ENCODE measurements at regions not wholly inside any gene's neighbourhood (a gene's known extent, or its start where the extent isn't known, plus 50 kb on each side); places are given as distances from the start of the nearest gene placed in this dataset.
"Not testable (repeated sequence)": the region's sequence is repeated elsewhere in the genome, so short reads cannot be mapped to it uniquely, and the experiment has no call there.

DNA sequence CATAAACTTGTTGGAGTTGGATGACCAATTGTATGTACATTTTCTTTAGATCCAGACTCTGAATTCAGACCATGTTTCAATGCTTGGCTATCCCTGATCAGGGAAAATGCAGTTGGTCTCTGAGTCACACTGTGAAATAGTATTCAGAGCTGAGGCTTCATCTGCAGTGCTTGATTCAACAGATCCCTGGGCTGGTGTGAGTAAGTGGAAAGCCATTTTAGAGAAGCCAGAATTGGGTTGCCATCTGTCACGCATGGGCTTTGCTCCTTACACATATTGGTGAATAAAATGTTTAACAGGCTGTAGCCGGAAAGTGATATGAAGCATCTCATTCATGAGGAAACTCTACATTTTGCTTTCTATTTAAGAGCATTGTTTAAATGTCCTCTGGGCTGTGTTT lies 50.0 kb upstream of the ACYP2 start:
- peak; percentile 61 for DNase-seq

DNA sequence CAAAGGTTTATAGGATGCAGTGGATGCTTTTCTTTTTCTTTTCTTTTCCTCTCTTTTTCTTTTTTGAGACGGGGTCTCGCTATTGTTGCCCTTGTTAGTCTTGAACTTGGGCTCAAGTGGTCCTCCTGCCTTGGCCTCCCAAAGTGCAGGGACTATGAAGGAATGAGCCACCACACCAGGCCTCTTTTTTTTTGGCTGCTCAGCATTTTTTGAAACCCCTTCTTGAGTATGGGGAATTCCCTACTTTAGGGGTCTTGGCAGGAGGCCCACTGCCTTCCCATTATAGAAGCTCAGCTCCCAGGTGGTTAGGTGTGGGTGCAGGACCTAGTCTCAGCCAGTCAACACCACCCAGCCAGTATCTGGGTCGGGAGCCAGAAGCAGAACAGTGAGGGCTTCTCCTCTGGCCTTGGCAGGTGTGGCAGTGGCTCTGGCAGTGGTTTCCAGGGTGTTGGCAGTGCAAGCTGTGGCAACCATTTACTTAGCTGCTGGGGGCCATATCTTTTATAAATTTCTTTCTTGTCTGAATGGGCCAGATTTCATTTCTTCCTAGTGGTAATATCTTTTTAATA lies 51.4 kb upstream of the ACYP2 start:
- DNase-seq = no peak

DNA sequence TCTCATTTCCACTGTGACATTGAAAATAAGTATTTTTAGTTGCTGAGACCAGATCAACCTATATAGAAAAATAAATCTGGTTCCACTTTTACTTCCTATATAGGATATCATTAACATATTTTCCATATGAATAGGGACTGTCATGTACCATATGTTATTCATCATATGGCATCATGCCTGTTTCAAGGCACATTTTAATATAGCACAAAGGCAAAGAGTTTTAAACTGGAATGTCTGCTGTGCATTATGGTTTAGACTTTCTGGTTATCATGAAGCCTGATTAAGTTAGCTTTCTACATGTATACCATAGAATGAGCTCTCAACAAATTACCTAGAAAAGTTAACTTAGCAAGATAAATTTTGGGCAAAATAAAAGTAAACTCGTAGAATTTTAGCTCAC lies 53.0 kb upstream of the ACYP2 start:
- DNase-seq = no peak

DNA sequence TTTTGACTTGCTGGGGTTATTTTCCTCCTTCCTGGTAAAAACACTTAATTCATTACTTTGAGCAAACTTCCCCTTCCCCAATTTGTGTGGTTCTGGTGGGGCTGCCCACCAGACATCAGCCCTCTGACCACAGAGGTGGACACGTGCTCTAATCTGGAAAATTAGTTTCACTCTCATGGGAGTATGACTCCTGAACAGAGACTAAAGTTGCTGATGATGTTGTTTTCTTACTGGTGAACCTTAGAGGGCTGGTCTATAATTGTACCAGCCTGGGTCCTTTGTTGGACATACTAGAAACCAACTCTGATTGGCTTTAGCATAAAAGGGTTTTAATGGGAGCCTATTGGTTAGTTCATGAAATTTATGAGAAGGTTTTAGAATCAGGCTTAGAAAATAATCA lies 54.1 kb upstream of the ACYP2 start:
- DNase-seq = no peak

GRCh38 chr2:54059986-54060385 lies 55.4 kb upstream of the ACYP2 start:
- DNase-seq = no peak

DNA sequence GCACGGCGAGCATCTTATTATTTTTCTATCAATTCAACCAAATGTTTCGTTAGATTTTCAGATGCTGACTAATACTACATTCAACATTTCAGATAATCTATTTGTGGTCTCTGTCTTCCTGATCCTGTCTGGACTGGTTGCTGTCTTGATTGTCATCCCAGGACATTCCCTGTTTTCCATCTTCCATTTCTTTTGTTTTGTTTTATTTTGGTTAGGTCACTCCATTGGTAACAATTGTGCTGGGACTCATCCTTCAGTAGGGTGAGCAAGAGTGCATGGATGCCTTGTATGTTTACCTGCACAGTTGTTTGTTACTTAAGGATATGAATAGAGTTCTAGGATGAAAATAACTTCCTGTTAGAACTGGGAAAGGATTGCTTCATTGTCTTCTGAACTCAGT lies 55.9 kb upstream of the ACYP2 start:
- DNase-seq = no peak

DNA sequence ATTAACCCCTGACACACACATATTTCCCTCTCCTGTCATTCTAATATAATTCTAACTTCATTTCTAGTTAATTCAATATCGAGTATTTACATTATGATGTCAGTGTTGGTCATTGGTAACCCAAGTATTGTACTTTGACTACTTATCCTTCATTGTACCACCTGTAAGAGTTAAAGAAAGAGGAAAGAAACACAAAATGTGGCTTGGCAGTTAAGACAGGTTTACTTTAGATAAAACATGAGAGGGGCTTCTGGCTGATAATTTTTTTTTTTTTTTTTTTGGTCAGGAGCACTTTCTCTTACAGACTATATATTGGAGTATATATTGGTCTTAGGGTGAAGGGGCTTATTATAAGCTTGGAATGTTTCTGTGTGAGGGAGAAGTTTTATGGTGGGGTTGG lies 57.0 kb upstream of the ACYP2 start:
- no peak for DNase-seq

DNA sequence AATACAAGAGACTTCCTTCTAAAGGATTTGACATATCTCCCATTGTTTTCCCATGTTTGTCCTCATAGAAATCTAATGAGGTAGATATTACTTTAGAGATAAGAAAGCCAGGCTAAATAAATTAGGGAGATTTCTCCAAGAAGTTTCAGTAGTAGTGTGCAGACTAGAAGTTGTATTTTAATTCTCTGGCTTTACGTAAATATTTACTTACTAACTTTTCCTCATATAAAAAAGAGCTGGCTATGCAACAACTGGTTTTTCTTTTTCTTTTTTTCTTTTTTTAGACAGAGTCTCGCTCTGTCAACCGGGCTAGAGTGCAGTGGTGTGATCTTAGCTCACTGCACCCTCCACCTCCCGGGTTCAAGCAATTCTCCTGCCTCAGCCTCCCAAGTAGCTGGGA lies 60.6 kb upstream of the ACYP2 start:
- no peak for DNase-seq

GRCh38 chr2:54054271-54054670 lies 61.1 kb upstream of the ACYP2 start:
- DNase-seq = no peak

DNA sequence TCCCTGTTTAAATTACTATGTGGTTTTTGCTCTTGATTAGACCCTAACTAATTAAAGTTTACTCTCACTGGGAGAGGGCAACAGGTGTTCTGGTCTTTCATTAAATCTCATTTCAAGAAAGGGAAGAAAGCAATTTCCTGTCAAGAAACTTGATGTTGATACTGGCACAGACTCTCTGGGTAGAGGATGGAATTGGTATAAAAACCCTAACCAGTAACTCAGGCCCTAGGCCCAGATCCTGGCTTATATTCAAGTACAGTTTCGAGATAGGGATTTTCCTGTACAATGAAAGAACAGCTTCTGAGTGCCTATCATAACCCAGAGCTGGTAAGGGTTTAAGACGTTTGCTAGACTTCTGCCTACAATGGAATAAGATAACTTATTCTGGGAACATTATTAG lies 61.6 kb upstream of the ACYP2 start:
- DNase-seq = no peak

DNA sequence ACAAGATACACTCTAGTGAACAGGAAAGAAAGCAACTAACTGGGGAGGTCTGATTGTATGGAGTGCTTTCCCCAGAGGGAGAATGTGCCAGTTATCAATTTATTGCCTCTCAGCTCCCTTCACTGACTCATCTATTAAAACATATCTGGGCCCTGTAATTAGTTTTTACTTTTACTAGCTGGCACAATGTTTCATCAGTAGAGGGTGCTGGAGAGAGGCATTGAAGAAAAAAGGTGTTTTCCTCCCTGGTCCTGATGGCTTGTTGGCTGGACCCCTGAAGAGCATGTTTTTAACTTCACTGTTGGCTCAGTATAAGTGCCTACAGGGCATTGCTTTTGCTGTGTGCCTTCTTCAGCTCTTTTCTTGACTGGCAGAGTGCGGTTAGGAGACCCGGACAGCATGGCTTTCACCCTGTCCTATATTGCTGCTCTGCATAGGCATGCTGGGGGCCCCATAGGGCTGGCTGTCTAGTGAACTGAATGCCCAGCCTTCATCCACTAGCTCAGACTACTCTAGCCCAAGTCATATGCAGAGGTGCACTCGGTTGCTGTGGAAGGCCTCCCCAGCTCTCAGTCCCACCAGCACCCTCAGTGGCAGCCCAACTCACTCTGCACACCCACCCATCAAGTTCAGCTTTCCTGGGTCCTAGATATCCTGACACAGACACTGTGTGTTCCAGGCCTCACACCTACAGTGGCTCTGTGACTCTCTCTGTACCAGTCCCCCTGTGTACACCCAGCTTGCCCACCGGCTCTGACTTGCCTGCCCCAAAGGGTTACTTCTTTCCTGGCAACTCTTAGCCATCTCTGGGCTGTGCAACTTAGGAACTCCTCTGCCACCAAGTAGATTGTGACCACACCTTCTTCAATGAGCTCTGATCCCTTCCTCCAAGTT lies 62.3 kb upstream of the ACYP2 start:
- peak; percentile 35 for DNase-seq

DNA sequence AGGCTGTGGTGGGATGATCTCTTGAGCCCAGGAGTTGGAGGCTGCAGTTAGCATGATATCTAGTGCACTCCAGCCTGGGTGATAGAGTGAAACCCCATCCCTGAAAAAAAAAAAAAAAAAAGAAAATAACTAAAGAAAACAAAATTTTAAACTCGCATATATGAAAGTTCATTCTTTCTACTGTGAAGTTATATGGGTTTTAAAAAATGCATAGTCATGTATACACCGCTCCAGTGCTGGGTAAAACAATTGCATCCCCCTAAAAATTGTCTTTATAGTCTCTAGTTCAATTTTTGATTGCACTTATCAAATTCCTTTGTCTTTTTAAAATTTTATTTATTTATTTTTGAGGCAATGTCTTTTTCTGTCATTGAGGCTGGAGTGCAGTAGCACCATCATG lies 65.0 kb upstream of the ACYP2 start:
- no peak for DNase-seq

DNA sequence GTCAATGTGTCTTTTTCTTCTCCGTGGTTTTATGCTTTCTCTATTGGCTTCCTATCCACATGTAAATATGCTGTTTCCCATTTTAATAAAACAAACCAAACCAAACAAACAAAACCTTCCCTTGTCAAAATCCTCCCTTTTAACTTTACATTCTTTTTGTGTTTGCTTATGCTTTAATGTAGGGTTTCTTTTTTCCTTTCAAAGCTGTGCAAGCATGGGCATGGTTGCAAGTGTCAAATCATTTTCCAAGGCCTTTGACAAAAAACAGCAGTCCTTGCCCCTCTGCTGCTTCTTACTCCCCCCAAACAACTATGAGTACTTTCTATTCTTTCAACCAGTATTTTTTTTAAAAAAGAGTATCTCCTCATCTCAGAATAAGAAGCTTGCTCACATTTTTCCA lies 66.0 kb upstream of the ACYP2 start:
- no peak for DNase-seq

DNA sequence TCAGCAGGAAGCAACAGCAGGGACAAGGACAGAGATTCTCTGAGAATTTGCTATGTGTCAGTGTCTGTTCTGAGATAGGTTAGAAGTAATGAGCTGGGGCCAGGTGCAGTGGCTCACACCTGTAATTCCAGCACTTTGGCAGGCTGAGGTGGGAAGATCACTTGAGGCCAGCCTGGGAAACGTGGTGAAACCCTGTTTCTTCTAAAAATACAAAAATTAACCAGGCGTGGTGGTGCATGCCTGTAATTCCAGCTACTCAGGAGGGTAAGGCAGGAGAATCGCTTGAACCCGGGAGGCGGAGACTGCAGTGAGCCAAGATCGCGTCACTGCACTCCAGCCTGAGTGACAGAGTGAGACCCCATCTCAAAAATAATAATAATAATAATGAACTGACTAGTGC lies 66.5 kb upstream of the ACYP2 start:
- not testable (repeated sequence) for DNase-seq

DNA sequence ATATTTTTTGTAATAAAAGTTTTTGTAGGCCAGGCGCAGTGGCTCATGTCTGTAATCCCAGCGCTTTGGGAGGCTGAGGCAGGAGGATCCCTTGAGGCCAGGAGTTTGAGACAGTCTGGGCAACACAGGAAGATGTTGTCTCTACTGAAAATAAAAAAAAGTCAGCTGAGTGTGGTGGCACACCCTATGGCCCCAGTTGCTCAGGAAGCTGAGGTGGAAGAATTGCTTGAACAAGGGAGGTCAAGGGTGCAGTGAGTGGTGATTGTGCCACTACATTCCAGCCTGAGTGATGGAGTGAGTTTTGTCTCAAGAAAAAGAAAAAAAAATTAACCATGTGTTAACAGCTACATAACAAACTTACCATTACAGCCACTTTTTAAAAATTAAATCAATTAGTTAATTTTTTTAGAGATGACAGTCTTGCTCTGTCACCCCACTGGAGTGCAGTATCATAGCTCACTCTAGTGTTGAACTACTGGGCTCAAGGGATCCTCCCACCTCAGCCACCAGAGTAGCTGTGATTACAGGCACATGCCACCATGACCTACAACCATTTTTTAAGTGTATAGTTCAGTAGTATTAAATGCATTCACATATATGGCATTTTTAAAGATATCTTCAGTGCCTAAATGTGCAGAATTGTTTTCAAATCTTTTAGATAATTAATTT lies 67.2 kb upstream of the ACYP2 start:
- no peak for DNase-seq

GRCh38 chr2:54047658-54048057 lies 67.8 kb upstream of the ACYP2 start:
- DNase-seq = no peak

DNA sequence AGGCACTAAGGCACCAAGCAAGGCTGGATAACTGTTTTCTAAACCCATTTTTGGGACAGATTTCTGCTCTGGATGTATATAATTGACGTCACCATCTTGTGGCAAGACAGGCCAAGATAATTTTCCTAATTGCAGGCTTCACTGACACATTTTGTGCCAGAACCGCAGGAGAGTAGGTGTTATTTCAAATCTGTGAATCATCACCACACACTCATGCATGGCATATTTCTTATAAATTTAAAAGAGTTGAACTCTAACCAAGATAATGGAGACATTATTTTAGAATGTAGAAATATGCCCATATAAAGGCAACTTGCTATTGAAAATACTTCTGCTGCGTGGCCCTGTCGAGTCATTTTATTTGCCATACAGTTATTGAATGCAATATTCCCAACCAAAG lies 68.3 kb upstream of the ACYP2 start:
- DNase-seq = no peak

DNA sequence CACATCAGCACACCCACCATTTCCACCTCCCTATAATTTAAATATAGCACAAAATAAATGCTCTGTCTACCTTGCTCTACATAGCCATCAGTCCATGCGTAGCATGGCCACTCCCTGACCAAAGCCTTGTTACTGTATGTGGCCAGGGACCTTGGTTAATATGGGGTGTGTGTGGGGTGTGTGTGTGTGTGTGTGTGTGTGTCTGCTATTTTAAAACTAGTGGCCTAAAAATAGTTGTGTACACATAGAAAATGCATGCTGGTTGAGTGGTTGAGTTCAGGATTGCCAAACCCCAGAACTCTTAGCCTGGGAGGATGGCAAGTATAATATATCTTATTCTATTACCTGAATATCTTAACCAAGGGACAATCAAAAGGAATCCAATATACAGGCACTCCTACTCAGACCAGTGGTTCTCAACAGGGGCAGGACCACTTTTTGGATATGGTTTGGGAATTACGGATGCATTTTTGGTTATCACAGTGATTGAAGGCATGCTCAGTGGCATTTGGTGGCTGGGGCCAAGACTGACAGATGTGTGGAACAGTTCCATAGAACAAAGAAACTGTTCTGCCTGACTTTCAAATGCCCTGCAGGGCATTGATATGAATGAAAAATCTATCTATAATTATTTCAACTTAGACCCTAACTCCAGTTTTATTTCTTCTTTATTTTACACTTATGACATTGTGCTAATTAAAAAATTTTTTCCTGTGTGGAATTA lies 72.3 kb upstream of the PSME4 start:
- no peak for DNase-seq

- DNase-seq = no peak
Measured at GRCh38 chr2:54042341-54042740, 71.5 kb upstream of the PSME4 start.

DNA sequence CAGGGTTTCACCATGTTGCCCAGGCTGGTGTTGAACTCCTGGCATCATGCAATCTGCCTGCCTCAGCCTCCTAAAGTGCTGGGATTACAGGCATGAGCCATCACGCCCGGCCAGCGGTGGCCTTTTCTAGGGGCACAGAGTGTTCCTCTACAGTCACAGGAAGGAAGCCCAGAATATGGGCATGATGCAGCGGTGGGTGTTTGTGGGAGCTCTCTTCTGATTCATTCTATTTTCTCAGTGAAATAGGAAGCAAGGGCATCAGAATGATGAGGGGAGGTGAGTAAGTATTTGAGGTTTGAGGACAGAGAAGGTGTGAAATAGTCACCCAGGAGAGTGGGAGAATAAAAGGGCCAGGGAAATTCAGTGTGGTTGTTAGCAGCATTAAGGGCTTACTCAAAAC lies 70.3 kb upstream of the PSME4 start:
- no peak for DNase-seq

- DNase-seq = no peak
Measured at GRCh38 chr2:54040685-54041084, 69.9 kb upstream of the PSME4 start.

DNA sequence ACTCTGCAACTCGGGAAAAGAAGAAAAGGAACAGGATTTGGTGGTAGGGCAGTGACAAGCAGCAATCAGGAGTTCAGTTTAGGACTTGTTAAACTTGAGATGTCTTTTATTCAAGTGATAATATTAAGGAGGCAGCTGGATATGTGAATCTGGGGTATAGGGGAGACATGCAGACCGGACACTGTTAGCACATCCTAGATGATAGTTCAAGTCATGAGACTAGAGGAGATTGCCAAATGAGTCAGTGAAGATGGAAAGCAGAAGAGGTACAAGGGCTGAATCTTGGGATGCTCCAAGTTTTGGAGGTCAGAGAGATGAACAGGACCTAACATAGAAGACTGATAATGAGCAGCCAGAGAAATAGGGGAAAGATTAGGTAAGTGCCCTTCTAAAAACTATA lies 69.5 kb upstream of the PSME4 start:
- DNase-seq = no peak

DNA sequence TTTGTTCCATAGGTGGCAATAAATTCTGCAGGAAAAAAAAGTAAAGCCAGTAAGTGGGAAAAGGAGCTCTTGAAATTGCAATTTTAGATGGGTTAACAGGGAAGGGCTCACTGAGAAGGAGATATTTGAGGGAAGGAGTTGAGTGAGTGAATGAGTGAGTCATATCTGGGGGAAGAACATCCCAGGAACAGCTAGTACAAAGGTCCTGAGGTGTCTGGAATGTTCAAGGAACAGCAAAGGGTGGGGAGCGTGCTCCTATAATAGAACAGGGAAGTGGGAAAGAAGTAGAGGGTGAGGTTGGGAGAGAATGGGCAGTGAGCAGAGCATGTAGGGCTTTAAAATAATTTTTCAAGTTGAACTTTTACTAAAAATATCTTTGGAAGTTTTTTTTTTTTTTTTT lies 68.0 kb upstream of the PSME4 start:
- DNase-seq = no peak

- DNase-seq = not testable (repeated sequence)
Measured at GRCh38 chr2:54031288-54031687, 60.5 kb upstream of the PSME4 start.

All from kidney glomerular epithelial cell (primary cell).